OCI-LY3 (cell line): ENCODE measurements at regions not wholly inside any gene's neighbourhood (a gene's known extent, or its start where the extent isn't known, plus 50 kb on each side); places are given as distances from the start of the nearest gene placed in this dataset.

Experiments used
- CTCF ChIP-seq: fragments of 200-600, 300-600 bp; sonication (generic); IDR thresholded peaks from 2 replicates; pipeline ENCODE4 v1.5.1; 2014; ENCODE audit warnings: antibody characterized with exemption, low read length, low read depth
- EZH2phosphoT487 ChIP-seq: fragments of 200-600 bp; shearing (Covaris generic); IDR thresholded peaks from 2 replicates; pipeline ENCODE4 v1.6.1; 2018; ENCODE audit warnings: antibody characterized with exemption, mixed run types, low read depth

GRCh38 chr5:68845131-68845530, 248.7 kb upstream of the SLC30A5 start:
- TF ChIP-seq CTCF (no peak), EZH2phosphoT487 (no peak)
